ENCODE measurements at regions not wholly inside any gene's neighbourhood (a gene's known extent, or its start where the extent isn't known, plus 50 kb on each side); places are given as distances from the start of the nearest gene placed in this dataset.
"Not testable (repeated sequence)": the region's sequence is repeated elsewhere in the genome, so short reads cannot be mapped to it uniquely, and the experiment has no call there.

GRCh38 chr3:146382386-146382785 is 87.0 kb downstream of the PLSCR2 start:
- FAIRE-seq, result no peak

DNA sequence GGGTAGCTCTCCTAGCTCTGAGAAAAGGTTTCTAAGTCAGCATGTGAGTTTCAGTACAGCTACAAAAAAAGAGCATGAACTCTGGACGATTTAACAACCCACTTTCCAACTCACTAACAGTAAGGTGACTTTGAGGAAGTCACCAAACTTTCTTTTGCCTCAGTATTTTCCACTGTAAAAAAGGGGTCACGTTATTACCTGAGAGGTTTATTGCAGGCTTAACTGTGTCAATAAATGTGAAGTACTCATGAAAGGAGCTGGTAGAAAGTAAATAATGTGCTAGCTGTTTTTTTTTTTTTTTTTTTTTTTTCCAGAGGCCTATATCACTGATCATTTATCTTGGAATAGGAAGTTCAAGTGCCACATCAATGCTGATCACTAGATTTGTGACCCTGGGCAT is 89.3 kb downstream of the PLSCR2 start:
- no peak for FAIRE-seq

GRCh38 chr3:146375219-146375618 is 94.1 kb downstream of the PLSCR2 start:
- FAIRE-seq, result no peak

GRCh38 chr3:146374146-146374545 is 95.2 kb downstream of the PLSCR2 start:
- FAIRE-seq, result no peak

DNA sequence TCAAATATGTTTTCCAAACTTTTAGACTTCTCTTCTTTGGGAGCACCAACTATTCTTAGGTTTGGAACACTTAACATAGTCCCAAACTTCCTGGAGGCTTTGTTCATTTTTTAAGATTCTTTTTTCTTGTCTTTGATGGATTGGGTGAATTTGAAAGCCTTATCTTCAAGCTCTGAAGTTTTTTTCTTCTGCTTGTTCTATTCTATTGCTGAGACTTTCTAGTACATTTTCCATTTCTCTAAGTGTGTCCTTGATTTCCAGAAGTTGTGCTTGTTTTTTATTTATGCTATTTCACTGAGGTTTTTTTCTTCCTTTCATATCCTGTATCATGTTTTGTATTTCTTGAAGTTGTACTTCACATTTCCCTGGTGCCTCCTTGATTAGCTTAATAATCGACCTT is 97.5 kb downstream of the PLSCR2 start:
- FAIRE-seq, result no peak

DNA sequence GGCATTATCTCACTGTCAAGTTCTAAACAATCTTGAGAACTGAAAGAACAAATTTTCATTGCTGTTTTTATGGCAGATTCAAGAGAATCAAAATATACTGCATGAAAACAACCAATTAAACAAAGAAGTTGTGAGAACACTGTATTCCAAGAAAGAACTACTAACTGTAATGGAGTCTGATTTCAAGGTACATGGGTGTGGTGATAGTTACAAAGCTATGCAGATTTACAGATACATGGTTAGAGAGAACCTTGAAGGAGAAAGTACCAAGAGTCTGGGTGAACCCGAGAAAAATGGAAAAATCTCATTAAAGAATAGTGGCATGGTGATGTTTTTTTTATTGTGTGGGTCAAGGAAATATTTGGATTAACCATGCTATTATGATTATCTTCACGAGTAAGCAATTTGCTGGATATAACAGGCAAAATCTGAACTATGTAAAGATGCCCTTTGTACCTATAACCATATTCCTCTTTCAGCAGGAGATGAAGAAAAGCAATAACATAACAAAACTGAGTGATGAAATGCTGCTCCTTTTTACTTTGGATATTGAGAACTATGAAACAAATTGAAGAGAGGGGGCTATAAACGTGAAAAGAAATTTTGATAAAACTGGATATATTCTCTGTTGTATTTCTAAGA is 100.4 kb downstream of the PLSCR2 start:
- no peak for FAIRE-seq

DNA sequence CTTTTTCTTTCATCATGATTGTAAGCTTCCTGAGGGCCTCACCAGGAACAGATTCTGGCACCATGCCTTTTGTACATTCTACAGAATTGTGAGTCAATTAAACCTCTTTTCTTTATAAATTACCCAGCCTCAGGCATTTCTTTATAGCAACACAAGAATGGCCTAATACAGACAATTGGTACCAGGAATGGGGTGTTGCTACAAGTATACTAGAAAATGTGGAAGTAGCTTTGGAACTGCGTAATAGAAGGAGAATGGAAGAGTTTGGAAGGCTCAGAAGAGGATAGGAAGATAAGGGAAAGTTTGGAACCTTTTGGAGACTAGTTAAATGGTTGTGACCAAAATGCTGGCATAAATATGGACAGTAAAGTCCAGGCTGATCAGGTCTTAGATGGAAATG is 108.9 kb upstream of the PLSCR4 start:
- no peak for FAIRE-seq

- FAIRE-seq, result not testable (repeated sequence)
These were observed 103.5 kb upstream of the PLSCR4 start for GRCh38 chr3:146354421-146354820.

- FAIRE-seq, result no peak
These were observed 99.9 kb upstream of the PLSCR4 start for GRCh38 chr3:146350852-146351251.

DNA sequence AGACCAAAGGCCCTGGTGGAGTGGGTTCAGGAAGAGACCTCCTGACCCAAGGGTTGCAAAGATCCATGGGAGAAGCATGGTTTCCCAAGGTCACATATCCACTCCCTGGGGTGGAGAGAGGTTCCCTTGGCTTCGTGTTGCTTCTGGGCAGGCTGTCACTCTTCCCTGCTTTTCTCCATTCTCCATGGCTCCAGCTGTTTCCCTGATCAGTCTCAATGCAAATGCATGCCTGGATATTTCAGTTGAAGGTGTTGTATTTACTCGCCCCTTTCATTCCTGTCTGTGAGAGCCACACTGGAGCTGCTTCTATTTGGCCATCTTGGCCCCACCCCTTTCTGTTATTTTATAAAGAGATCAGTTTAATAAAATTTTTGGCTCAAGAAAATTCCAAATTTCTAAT is 95.0 kb upstream of the PLSCR4 start:
- no peak for FAIRE-seq

DNA sequence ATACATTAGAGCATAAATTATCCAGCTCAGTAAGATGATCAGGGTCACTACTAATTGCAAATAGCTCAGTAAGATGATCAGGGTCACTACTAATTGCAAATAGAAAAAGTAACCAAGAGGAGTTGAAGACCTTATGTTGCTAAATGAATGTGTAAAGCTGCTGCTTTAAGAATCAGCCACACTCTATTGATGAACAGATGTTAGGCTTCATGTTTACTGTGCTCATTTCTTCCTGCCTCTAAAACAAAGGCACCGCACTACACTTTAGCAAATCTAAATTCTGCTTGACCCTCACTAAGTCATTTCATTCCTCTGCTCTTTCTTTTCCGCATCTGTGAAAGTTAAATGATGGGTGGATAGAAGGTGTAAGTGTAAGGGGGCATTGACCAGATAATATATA is 92.6 kb upstream of the PLSCR4 start:
- FAIRE-seq, result no peak

GRCh38 chr3:146342989-146343388 is 92.1 kb upstream of the PLSCR4 start:
- no peak for FAIRE-seq

- FAIRE-seq, result no peak
These were observed 88.4 kb upstream of the PLSCR4 start for GRCh38 chr3:146339349-146339748.

DNA sequence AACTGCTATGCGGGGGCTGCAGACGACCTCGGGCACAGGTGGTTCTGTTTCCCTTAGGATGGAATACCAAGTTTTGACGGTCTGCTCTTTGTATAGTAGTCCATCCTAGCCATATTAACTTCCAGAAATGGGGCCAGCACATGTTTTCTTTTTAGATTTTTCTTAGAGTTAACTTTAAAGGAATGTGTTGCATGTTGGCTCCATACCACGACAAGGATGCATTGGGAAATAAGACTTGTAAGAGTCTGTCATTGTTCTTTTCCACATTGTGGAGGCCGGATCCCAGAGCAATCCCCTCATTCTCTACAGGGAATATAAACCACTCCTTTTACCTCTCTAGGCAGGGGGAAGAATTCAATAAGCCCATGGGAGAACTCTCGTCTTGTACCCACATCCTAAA is 87.1 kb upstream of the PLSCR4 start:
- no peak for FAIRE-seq

DNA sequence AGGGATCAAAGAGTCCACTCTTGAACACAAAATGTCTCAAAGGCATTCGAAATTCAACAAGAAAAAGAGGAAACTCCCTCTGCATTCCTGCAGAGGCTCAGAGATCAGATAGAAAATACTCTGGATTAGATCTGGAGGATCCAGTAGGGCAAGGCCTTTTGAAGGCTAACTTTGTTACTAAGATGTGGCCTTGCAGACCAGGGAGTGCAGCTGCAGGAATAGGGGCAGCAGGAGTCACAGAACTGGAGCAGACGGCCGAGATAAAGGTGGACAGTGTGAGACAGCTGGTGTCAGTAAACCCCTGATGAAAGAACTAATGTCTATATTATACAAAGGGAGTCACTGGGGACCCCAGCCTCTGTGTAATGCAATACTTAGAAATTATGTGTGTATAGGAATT is 84.5 kb upstream of the PLSCR4 start:
- no peak for FAIRE-seq

GRCh38 chr3:146334151-146334550 is 83.2 kb upstream of the PLSCR4 start:
- no peak for FAIRE-seq

DNA sequence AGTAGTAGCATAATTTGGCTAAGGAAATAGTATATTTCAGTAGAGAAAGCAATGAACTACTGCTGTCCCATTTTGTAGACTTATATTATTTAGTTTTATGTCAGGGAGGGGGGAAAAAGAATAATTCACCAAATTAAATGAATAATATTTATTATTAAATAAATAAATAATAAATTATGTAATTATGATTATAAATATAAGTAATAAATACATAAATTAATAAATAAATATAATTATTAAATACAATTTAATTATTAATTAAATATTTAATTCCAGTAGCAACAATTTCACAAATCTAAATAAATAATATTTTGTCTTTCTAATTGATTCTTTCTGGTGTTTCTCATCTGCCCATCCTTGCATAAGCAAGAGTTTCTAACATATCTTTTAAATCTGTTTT is 81.1 kb upstream of the PLSCR4 start:
- no peak for FAIRE-seq

DNA sequence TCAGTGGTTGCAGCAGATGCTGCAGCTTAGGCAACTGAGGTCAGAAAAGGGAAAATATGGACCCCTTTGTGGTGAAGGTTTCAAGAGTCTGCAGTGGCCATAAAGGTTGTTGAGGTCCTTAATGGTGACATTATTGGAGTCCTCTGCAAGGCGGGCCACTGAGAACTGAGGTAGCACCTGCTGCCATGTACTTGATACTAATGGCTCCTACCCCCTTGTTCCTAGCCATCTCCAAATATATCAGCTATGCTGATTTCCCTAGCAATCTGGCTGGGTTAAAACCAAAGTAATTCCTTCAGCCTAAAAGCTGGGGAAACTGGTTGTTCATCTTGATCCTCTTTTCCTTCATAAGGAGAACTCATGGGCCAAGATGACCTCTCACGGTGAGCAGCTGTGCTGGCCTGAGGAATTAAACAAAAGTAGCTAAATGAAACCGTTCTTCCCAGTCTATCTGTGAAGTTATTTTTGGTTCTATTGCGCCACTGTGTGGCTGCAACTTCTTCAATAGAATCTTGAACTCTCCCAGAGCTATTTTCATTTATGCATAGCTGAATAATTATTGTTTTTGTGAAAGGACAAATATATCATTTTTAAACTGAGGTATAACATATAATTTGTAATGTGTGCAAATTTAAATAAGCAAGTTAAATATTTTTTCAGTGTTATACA is 76.1 kb upstream of the PLSCR4 start:
- FAIRE-seq, result peak; percentile 53

DNA sequence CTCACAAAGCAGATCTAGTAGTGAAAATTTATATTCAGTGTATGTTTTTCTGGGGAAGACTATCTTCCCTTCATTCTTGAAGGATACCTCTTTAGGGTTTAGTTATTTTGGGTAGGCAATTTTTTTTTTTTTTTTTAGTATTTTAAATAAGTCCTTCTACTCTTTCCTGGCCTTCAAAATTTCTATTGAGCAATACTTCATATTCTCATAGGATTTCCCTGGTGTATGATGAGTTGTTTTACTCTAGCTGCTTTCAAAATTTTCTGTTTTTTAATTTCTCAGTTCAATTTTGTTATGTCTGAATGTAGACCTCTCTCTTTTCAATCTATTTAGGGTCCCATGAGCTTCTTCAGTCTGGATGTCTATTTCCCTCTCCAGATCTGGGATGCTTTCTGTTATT is 74.3 kb upstream of the PLSCR4 start:
- FAIRE-seq, result no peak

DNA sequence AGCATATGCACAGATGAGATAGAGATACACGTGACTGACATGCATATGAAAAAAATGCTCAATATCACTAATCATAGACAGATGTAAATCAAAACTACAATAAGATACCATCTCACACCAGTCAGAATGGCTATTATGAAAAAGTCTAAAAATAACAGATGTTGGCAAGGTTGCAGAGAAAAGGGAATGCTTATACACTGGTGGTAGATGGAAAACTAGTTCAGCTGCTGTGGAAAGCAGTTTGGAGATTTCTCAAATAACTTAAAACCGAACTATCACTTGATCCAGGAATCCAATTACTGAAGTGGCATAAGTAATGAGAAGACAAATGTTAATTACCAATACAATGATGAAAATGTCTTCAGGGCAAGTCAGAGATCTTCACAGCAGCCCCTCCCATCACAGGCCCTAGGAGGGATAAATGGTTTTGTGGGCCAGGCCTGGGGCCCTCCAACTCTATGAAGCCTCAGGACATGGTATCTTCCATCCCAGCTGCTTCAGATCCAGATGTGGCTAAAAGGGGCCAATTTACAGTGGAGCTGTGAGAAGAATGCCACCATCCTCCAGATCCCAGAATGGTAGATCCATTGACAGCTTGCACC is 71.4 kb upstream of the PLSCR4 start:
- FAIRE-seq, result no peak

- peak; percentile 36 for FAIRE-seq
These were observed 64.0 kb upstream of the PLSCR4 start for GRCh38 chr3:146314871-146315270.

DNA sequence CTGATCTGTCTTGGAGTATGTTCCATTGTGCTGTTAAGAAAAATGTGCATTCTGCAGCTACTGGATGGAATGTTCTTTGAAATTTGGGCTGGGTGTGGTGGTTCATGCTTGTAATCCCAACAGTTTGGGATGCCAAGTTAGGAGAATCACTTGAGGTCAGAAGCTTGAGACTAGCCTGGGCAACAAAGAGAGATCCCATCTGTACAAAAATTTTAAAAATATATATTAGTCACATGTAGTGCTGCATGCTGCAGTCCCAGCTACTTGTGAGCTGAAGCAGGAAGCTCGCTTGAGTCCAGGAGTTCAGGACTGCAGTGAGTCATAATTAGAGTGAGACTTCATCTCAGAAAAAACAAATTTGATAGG is 62.8 kb upstream of the PLSCR4 start:
- FAIRE-seq, result no peak

DNA sequence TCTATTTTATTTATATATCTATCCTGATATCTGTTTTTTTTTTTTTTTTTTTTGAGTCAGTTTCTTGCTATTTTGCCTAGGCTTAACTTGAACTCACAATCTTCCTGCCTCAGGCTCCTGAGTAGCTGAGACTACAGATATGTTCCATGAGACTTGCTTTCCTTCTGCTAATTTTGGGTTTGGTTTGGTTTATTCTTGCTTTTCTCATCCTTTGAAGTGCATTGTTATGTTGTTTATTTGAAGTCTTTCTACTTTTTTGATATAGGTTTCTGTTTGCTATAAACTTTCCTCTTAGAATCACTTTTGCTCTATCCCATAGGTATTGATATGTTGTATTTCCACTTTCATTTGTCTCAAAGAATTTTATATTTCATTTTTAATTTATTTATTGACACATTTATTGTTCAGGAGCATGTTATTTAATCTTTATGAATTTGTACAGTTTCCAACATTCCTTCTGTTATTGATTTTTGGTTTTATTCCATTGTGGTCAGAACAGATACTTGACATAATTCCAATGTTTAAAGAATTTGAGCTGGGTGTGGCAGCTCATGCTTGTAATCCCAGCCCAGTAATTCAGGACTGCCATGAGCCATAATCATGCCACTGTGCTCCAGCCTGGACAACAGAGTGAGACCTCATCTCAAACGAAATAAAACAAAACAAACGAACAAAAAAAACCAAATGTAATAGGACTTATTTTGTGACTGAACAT is 62.3 kb upstream of the PLSCR4 start:
- no peak for FAIRE-seq

DNA sequence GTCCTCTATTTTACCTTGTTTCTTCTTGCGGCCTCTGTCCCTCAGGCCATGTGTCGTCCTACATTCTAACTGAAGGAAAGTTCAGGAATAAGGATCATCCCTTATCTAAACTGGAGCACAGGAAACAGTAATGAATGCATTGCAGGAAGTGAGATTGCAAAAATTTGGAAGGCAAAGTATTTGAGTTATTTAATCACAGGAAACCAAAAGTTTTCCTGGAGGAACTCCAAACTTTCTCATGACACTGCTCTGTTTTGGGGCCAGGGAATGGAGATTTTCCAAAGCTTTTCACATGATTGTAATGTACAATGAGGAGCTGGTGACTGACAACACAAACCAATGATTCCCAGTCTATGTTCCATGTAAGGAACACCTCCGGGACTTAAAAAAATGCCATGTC is 57.8 kb upstream of the PLSCR4 start:
- no peak for FAIRE-seq
